Heart right ventricle (tissue), 16 donors: ENCODE measurements at regions not wholly inside any gene's neighbourhood (a gene's known extent, or its start where the extent isn't known, plus 50 kb on each side); places are given as distances from the start of the nearest gene placed in this dataset.

Source experiments
- ATAC-seq, 8 donors: fragments of 200-7000 bp; cut with Tn5 transposase; one replicate each; pipeline ENCODE4 v1.9.1; 2020; ENCODE audit warnings: mild to moderate bottlenecking in 8 of 8, moderate library complexity in 8 of 8, moderate number of reproducible peaks in 1 of 8
- DNase-seq, 2 donors: peaks; one replicate each; pipeline ENCODE4 v3.0.0-alpha.2; 2020
- H3K27ac ChIP-seq, 10 donors: fragments of 200-600 bp; sonication (generic) in 2 of 10; one replicate each; pipeline versions ENCODE4 v1.5.0 to v1.8.0; 2020 to 2022; ENCODE audit warnings: mild to moderate bottlenecking in 3 of 10
- H3K27me3 ChIP-seq, 7 donors: fragments of 200-600 bp; one replicate each; pipeline ENCODE4 v1.8.0; 2021 to 2022; ENCODE audit warnings: mild to moderate bottlenecking in 2 of 7
- H3K36me3 ChIP-seq, 9 donors: fragments of 200-600 bp; sonication (generic) in 1 of 9; one replicate each; pipeline versions ENCODE4 v1.5.0 to v1.8.0; 2020 to 2022; ENCODE audit warnings: mild to moderate bottlenecking in 2 of 9
- H3K4me1 ChIP-seq, 9 donors: fragments of 200-600 bp; sonication (generic) in 1 of 9; one replicate each; pipeline versions ENCODE4 v1.5.0 to v1.8.0; 2020 to 2022; ENCODE audit warnings: mild to moderate bottlenecking in 4 of 9
- H3K4me3 ChIP-seq, 10 donors: fragments of 200-600 bp; sonication (generic) in 2 of 10; one replicate each; pipeline versions ENCODE4 v1.5.0 to v1.8.0; 2020 to 2022; ENCODE audit warnings: mild to moderate bottlenecking in 7 of 10, moderate library complexity in 2 of 10
- H3K9me3 ChIP-seq, 11 donors: fragments of 200-600 bp in 10 of 11; sonication (generic) in 2 of 11; one replicate each; pipeline versions ENCODE4 v1.5.0 to v1.8.0; 2013 to 2022; ENCODE audit warnings: mild to moderate bottlenecking in 2 of 11, control low read depth in 1 of 11, moderate library complexity in 1 of 11
- CTCF ChIP-seq, 9 donors: fragments of 200-600 bp; sonication (generic) in 2 of 9; IDR thresholded peaks; one replicate each; pipeline versions ENCODE4 v1.5.0 to v1.8.0; 2021 to 2022; ENCODE audit warnings: antibody characterized with exemption in 9 of 9, mild to moderate bottlenecking in 5 of 9, moderate library complexity in 1 of 9
- WGBS, 2 donors: extraction: QIAGEN DNeasy Blood & Tissue Kit; methylation state at CpG; one replicate each; pipeline ENCODE4 v1.1.7; 2013; ENCODE audit warnings: inconsistent platforms in 1 of 2; 5-methylcytosine and 5-hydroxymethylcytosine counted together
- intact Hi-C, 10 donors: fragments of 100-400 bp; cut with DNase I; formaldehyde crosslinking; loops; one replicate each; pipeline versions ENCODE4 v1.11.1 to v1.14.2; 2022
- donor health status: Arrhythmogenic right ventricular cardiomyopathy.
- donor health status: ischemic (EF 13 %, LVEDD 7.1; RV severe dilation, severe dysfunction).
- donor health status: healthy with polysubstance abuse.
- donor health status: DM: no; HTN: yes; CAD: no.
- donor health status: DM: no; HTN: no; CAD: no.
- donor health status: ischemic (EF 25% LVEDD 6.9; RV normal size, moderate dysfunction).
- donor health status: ischemic (EF 25% LVEDD 5.7; RV mildly dilated, moderate dysfunction).
- donor health status: healthy.
- donor health status: DM: yes; HTN: yes; CAD: no.
- donor health status: Ischemic cardiomyopathy.
- donor health status: ischemic (EF 35%, LVEDD 5.7; RV mildly dilated, moderate dysfunction).
- donor health status: nonischemic (EF 11% LVEDD 7.7; RV severe dilation, severe dysfunction).
- donor health status: DM: yes; HTN: yes; CAD: no.
- donor health status: PGD.
- donor health status: ischemic (EF 29% LVEDD 5.4; RV normal size, mild dysfunction).
- donor health status: nonischemic (EF 23%, LVEDD 6.1; RV moderate dilation, normal function).

- WGBS, 2 donors = 38 to 49% methylated on average over 1 of the region's 1 CpG
These were observed 72.5 kb upstream of the KCNIP4 start for GRCh38 chr4:22021106-22021505.

GRCh38 chr4:22020129-22020528, 71.6 kb upstream of the KCNIP4 start:
- Histone ChIP-seq H3K4me3 (no peak overlapping the region), H3K27me3 (no peaks in the 10 kb centered on the region), H3K9me3 (peaks cover 0 to 3% (median 0%) of the 10 kb centered on the region in 11 donors), H3K4me1 (no peaks in the 10 kb centered on the region), H3K27ac (no peak overlapping the region), H3K36me3 (no peaks in the 10 kb centered on the region)
- intact Hi-C loops = no loop called here
- TF ChIP-seq CTCF (IDR thresholded peaks at IDR 0.05) = no peak
- DNase-seq = no peak
- ATAC-seq = no peak

More at GRCh38 chr4:22021106-22021505, 72.5 kb upstream of the KCNIP4 start:
- Histone ChIP-seq H3K27me3 (no peaks in the 10 kb centered on the region), H3K27ac (no peak overlapping the region), H3K4me3 (no peak overlapping the region), H3K9me3 (peaks cover 0 to 6% (median 0%) of the 10 kb centered on the region in 11 donors), H3K36me3 (no peaks in the 10 kb centered on the region), H3K4me1 (no peaks in the 10 kb centered on the region)
- DNase-seq (no peak), ATAC-seq (no peak)
- intact Hi-C loops = no loop called here
- TF ChIP-seq CTCF (IDR thresholded peaks at IDR 0.05) = no peak

GRCh38 chr4:22019676-22020075, 71.1 kb upstream of the KCNIP4 start:
- TF ChIP-seq CTCF (IDR thresholded peaks at IDR 0.05) = no peak
- Histone ChIP-seq H3K4me1 (no peaks in the 10 kb centered on the region), H3K9me3 (peaks cover 0 to 3% (median 0%) of the 10 kb centered on the region in 11 donors), H3K4me3 (no peak overlapping the region), H3K27ac (no peak overlapping the region), H3K36me3 (no peaks in the 10 kb centered on the region), H3K27me3 (no peaks in the 10 kb centered on the region)
- WGBS, 2 donors = 69 to 72% methylated on average over 4 of the region's 4 CpGs
- ATAC-seq (no peak), DNase-seq (no peak)
- intact Hi-C loops = loop anchor here in 1 of 10 donors (10.0 kb wide), 1 partner anchor 95 kb away; no protein-coding TSS in a partner anchor

GRCh38 chr4:22014222-22014741, 65.7 kb upstream of the KCNIP4 start:
- intact Hi-C loops = loop anchor here in 1 of 10 donors (10.0 kb wide), 1 partner anchor 101 kb away; no protein-coding TSS in a partner anchor
- H3K4me1 ChIP-seq = no peaks in the 10 kb centered on the region
- WGBS, 2 donors = 50% methylated on average over 3 of the region's 3 CpGs
- H3K27me3 ChIP-seq = no peaks in the 10 kb centered on the region
- no peaks in the 10 kb centered on the region for H3K9me3 ChIP-seq
- ATAC-seq (no peak), DNase-seq (no peak)
- H3K4me3 ChIP-seq = no peak overlapping the region
- H3K27ac ChIP-seq = no peak overlapping the region
- H3K36me3 ChIP-seq = no peaks in the 10 kb centered on the region
- TF ChIP-seq CTCF (IDR thresholded peaks at IDR 0.05) = no peak
